ENCODE measurements at regions not wholly inside any gene's neighbourhood (a gene's known extent, or its start where the extent isn't known, plus 50 kb on each side); places are given as distances from the start of the nearest gene placed in this dataset.

DNA sequence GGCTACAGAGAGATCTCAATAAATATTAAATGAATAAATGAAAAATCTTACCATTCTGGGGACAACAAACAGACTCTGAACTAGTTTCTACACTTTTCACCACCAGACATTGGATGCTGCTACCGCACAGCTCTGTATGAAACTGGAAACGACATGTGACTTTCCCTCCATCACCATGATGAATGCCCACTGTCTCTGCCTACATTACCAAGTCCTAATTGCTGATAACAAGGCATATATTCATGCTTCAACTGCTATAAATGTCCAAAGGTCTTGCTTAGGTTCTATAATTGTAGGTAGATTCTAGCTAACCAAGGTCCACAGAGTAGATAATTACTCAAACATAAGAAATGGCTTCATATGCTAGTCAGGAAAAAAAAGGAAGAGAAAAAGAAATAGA, 399.4 kb upstream of the ADGRL3 start:
- DNase-seq: no peak

DNA sequence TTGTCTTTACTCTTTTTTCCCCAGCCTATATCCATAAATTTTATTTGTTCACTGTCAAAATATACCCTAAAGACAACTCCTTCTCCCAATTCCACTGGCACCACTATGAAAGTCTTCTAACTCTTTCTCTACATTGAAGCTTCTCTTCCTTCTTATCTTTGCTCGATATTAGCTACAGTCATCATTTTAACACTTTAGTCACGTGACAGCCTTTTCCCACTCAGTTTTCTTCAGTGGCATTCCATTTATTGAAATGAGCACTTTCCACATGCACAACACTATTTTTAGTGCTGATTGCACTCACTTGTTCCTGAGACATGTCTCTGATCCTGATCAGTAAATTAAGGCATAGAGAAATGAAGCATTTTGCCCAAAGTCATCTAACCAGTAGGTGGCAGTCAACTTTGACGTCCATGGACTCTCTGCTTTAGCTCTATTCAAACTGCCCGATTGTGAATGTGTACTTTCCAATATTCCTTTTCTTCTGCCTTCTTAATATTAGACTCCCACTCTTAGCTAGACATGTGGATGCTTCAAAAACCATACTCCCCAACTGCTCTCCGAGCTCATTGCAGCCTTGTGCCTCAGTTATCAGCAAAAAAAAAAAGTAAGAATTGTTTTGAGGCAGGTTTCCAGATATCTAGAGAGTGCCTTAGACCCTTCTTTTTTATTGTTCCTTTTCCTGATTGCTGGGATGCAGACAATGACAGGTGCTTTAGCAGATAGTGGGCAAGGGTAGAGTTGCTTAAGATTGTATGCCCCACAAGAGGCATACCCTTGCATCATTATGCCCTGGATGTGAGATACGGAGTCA, 394.4 kb upstream of the ADGRL3 start:
- peak; percentile 46 for DNase-seq

DNA sequence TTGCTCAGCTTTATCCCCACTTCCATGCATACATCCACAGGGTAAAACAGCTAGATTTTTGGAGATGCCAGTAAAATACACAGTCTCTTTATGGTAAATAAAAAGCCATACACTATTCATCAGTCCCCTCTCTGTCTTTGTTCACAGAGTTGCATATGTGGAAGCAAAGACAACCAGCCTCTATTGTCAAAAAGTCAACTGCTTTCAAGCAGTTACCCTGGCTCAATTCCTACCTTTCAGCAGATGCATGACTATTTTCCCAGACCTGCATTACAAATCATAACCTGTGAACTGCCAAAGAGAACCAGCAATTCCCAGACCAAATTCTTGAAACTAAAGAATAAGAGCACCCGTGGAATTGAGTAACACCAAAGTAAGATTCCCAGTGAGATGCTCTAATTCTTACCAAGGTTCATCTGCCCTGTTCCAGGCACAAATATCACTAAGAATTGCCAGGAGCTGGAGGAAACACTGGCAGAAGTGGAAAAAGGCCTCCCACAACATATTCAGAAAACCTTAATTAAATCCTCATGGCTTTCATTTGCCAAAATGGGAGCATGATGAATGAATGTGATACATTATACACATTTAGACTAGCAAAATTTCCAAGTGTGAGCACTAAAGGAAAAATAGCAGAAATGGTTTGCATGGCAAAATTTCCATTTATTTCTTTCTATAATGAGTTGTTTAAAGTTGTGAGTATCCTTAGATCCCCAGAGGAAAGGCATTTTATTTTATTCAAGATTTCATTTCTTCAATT, 391.2 kb upstream of the ADGRL3 start:
- no peak for DNase-seq

DNA sequence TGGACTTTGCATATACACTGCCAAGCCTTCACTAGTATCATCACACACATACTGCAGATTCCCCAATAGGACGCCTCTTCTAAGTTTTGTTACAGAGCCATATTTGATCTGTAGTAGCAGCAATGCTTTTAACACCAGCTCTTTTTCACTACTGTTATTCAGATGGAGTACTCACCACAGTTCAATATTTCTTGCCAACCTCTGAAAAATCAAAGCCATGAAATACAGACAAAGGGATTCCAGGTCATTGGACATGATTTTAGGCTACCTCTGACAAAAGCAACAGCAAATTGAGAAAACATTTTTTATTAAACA, 390.7 kb upstream of the ADGRL3 start:
- DNase-seq: no peak

DNA sequence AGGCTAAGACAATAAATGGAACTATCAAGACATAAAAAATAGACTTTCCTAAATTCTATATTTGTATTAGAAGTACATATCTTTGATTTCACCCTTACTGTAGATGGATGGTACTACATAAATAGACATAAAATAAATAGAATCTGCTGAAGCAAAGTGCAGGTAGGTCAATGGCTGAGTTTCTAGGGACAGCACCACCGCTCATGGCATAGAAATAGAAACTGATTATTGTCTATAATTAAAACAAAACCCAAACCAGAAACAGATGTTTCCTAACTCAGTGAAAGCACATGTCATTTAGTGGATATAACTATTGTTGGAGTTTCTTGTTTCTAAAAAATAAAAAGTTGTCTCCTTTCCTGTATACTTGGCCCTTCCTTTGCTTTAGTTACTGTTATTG, 387.3 kb upstream of the ADGRL3 start:
- DNase-seq: no peak

DNA sequence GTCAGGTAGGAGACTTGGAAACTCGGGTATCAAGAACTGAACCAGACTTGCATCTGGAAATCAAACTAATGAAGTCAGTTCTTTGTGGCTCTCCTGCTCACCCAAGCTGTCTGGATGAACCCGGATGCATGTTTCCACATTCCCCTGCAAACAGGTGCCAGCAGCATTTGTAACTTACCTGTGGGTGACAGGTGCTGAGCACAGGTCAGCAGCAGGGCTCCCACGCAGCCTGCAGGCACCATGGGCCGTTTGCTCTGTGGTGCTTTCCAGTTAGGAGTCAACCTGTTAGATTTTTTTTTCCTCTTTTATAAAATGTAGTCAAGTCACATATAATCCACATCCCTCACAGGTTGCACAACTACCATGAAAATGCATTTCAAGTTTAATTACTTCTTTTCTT, 385.6 kb upstream of the ADGRL3 start:
- DNase-seq: no peak

DNA sequence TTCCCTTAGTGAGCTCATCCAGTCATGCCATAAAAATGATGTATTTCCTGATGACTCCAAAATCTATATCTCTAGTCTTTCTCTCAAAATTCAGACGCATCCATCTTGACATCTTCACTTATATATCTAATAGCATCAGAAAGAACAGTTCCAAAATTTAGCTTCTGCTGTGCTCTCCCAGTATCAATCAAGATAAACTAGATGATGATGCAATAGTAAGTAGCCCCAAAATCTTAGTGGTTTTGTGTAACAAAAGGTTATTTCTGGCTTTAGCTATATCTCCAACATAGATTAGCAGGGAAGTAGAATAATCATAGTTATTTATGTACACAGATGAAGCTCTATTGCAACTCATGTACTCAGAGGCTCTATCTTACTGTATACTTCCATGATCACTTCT, 382.5 kb upstream of the ADGRL3 start:
- DNase-seq: no peak

DNA sequence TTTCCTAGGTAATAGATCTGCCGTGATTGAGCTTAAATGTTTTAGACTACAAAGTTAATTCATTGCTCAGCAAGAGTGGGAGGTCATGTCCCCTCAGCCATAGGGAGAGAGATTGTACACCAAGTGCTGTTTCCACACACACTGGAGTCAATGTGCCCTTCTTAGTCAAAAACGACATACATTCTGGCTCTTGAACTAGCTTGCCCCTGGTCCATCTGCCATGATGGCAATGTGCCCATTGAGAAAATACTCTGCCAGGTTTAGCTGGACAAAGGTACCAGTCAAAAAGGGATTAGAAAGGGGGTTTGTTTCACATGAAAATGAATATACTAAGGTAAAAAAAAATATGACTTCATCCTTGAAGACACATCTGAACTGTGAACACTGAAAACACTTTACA, 377.1 kb upstream of the ADGRL3 start:
- no peak for DNase-seq

DNA sequence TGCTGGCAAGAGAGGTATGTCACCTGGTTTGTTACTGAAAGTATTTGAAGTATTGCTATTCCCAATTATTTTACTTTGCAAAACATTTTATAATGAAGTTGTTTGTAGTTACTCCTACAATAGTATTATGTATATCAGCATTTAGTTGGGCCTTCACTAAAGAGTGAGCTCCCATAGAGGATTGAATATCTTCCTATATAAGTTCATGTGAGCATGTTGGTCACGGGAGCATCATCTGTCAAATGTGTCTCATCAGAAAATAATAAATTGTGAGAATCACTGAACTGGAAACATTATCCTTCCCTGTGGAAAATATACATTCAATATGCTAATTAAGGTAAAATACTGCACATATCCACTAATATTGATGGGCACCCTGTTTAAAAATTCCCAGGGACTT, 360.1 kb upstream of the ADGRL3 start:
- DNase-seq: no peak

DNA sequence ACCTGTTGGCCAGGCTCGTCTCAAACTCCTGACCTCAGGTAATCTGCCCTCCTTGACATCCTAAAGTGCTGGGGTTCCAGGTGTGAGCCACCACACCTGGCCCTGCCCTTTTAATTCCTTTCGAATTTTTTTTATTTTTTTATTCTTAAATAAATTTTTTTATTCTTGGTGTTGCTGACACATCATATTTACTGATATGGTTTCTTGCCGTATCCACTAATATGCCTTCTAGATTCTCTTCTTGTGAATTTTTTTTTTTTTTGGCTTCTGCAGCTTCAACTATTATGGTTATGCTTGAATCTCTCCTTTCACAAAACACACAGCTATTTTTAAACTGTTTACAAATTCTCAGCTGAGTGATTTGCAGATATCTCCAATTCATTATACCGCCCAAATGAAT, 353.4 kb upstream of the ADGRL3 start:
- no peak for DNase-seq

DNA sequence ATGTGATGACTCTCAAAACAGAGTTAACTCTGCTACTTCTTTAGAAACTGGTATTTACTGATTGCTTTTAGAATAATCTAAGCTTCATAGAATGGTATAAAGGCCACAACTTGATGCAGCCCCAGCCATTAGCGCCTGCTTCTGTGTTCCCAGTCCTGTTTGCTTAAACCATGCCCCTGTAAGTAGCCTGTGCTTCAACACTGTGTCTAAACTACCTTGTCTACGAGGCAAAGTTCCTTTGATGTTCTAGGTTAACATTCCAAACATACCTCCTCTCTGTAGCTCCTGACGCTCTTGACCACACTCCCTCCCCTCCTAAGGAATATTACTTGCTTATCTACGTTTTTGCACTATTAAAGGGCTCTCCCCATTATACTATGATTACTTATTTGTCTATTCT, 352.5 kb upstream of the ADGRL3 start:
- no peak for DNase-seq

DNA sequence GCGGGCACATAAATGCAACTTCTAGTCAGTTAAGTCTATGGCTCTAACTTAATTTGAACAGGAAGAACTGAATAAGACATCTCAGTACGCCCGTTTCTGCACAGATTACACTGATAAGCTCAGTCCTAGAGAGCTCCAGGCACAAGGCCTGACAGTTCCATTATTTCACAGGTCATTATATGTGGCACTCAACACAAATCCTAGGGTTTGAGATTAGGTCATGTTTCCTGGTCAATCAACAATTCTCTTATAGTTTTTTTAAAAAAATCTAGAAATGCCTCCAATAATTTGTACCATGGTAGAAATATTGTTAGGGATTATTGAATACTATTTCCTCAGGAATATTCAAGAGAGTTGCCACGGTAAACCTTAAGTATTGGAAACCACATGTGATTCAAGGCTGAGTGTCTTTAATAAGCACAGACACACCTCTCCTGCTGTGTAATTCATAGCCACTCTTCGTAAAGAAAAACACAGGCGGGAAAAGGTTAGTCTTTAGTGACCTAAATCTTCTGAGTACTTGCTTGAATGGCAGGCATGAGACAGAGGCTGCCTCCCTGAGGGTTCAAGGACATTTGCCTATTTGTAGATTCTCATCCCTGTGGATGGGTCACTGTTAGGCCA, 342.9 kb upstream of the ADGRL3 start:
- no peak for DNase-seq

DNA sequence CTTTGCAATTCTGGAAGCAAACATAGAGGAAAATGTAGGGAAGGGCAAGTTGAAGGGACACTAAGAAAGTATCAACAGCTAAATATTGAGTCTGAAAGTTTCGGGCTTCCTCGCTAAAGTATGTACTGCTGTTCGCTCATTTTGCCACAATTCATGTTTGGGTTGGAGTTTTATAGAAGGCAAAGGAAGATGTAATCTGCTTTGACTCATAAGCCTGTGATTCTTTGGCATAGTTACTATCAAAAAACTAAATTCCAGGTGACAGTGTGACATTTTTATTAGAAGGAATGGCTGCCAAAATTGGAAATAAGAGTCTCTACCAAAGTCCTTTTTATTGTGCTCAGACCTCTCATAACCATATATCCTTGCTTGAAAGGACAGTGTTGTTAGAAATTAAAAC, 336.7 kb upstream of the ADGRL3 start:
- no peak for DNase-seq

DNA sequence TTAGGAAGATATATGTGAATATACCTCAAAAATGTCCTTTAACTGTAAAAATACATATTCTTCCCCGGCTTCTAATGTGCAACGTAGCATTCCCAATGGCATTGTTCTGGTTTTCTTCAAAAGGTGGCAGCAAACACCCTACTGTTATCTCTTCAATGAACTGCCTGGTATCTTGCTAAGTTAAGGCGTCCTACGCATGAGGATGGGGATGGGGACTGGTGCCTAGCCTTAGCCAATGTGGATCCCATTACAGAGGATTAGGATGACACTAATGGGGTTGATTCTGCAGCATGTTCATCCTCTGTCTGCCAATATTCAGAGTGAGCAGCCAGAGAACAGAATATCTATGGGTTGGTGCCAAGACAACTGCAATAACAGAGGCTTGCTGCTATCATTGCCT, 334.9 kb upstream of the ADGRL3 start:
- DNase-seq: peak; percentile 27

DNA sequence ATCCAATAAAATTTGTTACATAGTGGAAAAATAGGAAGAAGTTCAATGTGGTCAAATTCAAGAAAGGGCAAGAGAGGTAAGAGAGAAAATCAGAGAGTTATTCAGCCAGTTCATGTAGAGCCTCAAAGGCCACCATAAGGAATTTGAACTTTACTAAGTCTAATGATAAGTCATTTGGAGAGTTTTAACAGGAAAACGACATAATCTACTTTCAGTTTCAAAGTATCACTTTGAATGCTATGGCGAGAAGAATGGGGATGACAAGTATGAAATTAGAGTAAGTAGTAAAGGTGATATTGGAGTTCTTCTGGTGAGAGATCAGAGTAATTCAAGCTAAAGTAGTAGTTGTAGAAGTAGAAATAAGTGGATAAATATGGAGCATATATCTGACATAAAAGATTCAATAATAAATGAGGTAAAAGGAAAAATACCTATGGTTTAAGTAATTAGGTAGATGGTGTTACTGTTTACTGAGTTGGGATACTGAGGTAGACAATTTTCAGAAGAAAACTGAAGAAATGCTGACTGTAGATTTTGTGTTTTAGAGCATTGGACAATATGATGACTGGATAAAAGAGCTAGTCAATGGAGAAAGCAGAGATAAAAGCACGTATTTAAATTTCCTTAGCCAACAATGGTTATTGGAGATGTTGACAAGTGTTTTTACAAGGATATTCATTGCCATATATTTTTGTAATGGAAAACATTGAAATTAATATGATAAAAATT, 331.7 kb upstream of the ADGRL3 start:
- no peak for DNase-seq

DNA sequence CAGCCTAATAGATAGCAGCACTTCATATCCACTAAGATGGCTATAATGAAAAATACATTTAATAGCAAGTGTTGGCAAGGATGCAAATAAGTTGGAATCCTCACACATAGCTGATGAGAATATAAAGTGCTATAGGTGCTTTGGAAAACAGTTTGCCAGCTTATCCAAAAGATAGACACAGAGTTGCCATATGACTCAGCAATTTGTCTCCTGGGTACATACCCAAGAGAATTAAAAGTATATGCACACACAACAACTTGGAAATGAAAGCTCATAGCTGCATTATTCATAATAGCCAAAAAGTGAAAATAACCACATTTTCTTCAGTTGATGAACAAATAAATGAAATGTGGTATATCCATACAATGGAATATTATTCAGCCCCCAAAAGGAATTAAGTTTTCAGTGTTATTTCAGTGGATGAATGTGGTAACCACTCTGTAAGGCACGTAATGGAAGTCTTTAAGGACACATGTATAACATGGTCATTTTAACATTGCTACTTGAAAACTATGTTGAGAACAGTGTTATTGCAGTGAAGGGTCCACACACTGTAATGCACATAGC, 320.9 kb upstream of the ADGRL3 start:
- no peak for DNase-seq

DNA sequence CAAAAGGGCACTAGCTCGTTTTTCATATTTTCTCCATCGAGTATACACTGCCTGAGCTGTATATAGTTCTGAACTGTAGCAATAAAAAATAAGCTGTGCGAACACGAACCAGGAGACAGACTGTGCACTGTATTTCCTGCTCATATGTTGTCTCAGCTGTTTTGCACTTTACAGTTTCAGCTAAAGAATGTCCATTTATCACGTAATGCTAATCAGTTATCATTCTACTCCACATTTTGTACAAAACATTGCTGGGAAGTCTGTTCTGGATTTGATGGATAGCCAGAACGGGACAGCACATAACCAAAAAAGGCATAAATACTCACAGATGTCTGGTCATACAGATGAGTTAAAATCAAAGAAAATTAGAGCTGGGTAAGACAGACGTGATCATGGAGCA, 315.5 kb upstream of the ADGRL3 start:
- peak; percentile 83 for DNase-seq

DNA sequence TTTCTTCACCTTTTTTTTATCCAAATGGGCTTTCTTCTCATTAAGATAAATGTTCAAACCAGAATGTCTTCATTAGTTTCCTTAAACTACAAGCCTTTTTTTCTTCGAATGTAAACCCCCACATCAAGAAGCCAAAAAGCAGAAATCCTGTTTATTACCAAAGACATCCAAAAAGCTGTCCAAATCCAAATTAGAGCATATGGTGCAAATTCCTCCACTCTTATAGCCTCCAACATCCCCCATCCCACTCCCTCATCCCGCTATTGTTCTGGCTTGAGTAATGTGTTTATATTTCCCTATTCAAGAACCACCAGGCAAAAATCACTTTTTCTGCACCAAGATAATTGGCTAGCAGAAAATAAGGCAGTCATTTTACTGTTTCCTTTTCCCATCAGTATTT, 315.1 kb upstream of the ADGRL3 start:
- peak; percentile 45 for DNase-seq

DNA sequence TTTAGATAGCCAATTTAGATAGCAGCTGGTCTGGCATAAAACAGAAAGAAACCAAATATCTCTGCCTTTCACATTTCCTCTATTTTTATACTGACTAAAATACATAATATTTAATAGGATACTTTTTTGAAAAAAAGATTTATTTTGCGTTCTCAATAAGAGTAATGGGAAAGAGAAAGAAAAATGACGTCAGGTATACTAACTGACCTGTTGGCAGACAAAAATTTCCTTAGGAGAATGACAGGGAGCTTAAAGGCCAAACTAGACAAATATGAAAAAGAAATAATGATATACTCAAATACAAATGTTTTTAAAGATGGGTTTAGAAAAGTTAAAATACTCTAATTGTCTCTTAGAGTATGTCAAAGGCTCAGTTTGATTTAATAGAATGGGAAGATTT, 309.4 kb upstream of the ADGRL3 start:
- DNase-seq: no peak

DNA sequence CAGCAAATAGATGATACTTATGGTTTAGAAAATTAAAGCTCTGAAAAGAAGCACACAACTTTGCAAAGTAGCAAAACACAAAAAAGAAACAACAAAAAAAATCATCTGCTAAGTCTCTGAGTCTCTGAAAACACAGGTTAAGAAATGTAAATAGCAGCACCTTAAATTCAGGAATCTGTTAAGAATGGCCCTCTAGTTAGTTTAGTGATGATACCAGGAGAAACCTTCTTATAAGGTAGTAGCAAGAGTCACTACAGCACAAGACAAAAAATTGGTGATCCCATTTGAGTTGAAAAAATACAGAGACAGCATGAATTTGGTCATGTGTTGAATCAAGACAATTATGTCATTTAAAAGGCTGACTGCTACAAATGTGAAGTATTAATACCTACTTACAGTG, 308.2 kb upstream of the ADGRL3 start:
- DNase-seq: no peak

DNA sequence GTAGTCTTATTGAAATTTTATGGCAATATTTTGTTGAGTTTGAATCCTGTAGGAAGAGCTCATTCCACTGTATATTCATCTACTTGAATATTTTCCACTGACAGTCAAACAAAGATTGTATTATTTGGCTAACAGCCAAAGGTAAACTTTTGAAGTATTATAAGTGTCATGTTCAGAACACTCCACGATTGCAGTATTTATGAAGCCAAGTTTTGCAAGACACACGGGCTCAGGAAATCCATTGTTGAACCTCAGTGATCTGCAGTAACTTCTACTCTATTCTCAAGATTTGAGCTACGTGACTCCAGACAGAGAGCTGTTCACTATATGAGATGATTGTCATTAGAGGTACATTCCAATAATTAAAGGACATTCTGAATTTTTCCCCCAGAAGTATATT, 302.7 kb upstream of the ADGRL3 start:
- peak; percentile 26 for DNase-seq

DNA sequence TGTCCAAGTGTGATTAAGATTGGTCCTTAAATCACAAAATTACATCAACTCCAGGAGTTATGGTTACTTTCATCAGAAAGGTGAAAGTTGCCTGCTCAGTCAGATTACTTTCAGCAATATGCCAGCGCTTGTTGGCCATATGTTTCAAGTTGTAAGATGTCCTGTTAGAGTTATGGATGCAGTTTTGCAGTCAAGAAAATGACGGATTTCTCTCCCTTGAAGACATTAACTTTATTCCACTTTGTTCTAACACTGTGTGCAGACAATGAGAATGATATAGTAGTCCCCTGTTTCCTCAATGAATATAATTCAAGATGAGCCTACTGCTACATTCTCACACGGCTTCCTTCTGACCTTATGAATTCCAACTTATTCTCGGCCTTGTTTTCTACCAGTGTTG, 295.0 kb upstream of the ADGRL3 start:
- DNase-seq: no peak

DNA sequence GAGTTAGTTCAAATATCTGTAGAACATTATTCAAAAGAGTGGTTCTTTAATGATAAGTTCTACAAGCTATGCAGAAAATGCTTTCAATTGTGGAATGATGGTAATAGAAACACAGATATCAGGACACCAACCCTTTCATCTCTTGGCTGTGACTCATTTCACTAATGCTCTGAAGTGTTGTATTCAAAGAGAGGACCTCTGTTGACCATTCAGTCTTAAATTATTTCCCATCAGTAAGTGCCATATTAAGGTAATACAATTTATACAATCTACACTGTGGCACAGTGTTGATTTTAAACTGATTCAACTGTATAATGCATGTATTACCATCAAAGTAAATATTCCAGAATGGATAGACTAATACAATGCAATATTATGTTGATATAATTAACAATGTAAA, 289.0 kb upstream of the ADGRL3 start:
- DNase-seq: no peak
